Ectodermal cell (in vitro differentiated cells): ENCODE measurements at regions not wholly inside any gene's neighbourhood (a gene's known extent, or its start where the extent isn't known, plus 50 kb on each side); places are given as distances from the start of the nearest gene placed in this dataset.

ENCODE experiments used
- H3K27ac ChIP-seq: 2 replicates; pipeline ENCODE4 v1.7.0; 2013; ENCODE audit warnings: mild to moderate bottlenecking, low read depth, low read length; ENCODE audit not compliant: insufficient read depth, poor library complexity, severe bottlenecking
- H3K27me3 ChIP-seq: 2 replicates; pipeline ENCODE4 v1.7.0; 2013; ENCODE audit warnings: mild to moderate bottlenecking, low read length; ENCODE audit not compliant: insufficient read depth, control insufficient read depth, poor library complexity, severe bottlenecking
- H3K36me3 ChIP-seq: one replicate; pipeline ENCODE4 v1.7.0; 2013; ENCODE audit warnings: low read length; ENCODE audit not compliant: control insufficient read depth, insufficient read depth
- H3K4me1 ChIP-seq: one replicate; pipeline ENCODE4 v1.7.0; 2013; ENCODE audit warnings: low read length; ENCODE audit not compliant: control insufficient read depth, insufficient read depth
- H3K4me3 ChIP-seq: 2 replicates; pipeline ENCODE4 v1.7.0; 2013; ENCODE audit warnings: low read depth, low read length, control low read depth; ENCODE audit not compliant: insufficient read depth
- H3K9me3 ChIP-seq: 2 replicates; pipeline ENCODE4 v1.7.0; 2013; ENCODE audit warnings: mild to moderate bottlenecking, low read length, moderate library complexity; ENCODE audit not compliant: control insufficient read depth
- WGBS, 2 experiments: methylation state at CpG; one replicate each; pipeline ENCODE4 v1.1.7; 2013; ENCODE audit warnings: missing lambda C conversion rate in 2 of 2; 5-methylcytosine and 5-hydroxymethylcytosine counted together

DNA sequence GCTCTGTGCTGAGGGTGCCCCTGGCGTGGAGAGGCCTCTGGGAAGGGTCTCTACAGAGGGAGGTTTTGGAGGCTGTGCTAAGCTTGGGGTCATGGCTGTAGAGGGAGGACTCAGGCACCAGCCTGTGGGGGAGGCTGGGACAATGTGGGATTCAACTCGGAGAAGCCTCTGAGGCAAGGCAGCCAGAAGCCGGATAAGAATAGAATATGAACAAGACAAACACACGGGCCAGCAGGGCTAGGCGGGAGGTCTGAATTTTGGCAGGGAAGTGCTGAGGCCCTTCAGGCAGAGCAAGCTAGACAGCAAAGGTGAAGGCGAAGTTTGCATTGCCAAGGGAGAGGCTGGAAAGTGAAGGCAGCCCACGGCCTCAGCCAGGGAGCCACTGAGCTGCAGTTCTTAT is 612.1 kb upstream of the NR2F2 start:
- Histone ChIP-seq H3K4me3 (no peak overlapping the region), H3K36me3 (no peaks in the 10 kb centered on the region), H3K27ac (no peak overlapping the region), H3K4me1 (peaks cover 13% of the 10 kb centered on the region), H3K27me3 (no peaks in the 10 kb centered on the region), H3K9me3 (no peaks in the 10 kb centered on the region)
- WGBS, 2 experiments = 83 to 89% methylated on average over 7 of the region's 7 CpGs

DNA sequence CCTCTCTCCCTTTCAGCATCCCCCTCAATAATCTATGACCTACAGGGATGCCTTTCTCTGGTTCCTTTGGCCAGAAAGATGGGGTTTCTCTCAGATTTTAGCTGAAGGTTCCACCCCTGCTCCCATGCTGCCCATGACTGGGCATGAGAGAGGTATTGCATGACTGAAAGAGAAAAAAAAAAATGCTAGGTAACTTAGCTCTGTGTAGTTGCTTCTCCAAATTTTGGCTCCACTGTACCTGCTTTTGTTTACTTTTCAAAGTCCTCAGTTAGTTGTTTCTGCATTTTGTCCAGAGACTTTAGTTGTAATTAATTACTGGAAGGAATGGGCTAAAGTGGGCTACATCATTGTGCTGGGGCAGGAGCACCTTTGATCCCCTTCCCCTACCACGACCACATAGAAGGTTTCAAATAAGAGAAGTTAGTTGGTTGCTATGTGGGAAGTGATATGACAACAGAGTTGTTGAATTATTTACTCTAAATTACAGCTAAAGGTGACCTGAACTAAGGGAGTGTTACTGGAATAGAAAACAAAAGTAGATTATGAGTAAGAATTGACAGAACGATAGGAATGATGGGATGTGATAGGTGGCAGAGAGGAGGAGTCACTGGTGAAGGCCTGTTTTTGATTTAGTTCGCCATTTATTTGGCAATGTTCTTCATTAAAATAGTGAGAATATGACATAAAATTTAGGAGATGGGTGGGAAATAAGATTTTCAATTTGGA is 605.4 kb upstream of the NR2F2 start:
- Histone ChIP-seq H3K4me1 (no peaks in the 10 kb centered on the region), H3K9me3 (no peaks in the 10 kb centered on the region), H3K36me3 (no peaks in the 10 kb centered on the region), H3K27ac (no peak overlapping the region), H3K27me3 (no peaks in the 10 kb centered on the region), H3K4me3 (no peak overlapping the region)
- WGBS, 2 experiments = 93 to 98% methylated on average over 2 to 3 of the region's 3 CpGs

DNA sequence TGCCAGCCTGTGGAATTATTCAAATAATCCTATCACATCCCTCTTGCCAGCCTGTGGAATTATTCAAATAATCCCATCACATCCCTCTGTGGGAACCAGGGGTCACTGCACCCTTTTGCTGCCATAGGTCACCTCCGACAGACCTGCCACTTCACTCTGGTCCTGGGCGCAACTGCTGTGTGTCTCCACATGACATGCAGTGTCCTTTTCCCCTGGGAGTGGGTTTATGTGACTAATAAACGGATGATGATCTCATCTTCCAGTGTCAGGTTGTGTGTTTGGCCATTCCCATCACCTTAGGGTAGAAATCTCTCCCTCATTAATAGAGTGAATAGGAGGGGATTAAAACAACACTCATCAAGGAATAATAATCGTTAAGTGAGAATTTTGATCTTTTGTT is 603.6 kb upstream of the NR2F2 start:
- Histone ChIP-seq H3K36me3 (no peaks in the 10 kb centered on the region), H3K4me1 (no peaks in the 10 kb centered on the region), H3K9me3 (no peaks in the 10 kb centered on the region), H3K27me3 (no peaks in the 10 kb centered on the region), H3K27ac (no peak overlapping the region), H3K4me3 (no peak overlapping the region)
- WGBS, 2 experiments = 93 to 97% methylated on average over 3 to 4 of the region's 4 CpGs

DNA sequence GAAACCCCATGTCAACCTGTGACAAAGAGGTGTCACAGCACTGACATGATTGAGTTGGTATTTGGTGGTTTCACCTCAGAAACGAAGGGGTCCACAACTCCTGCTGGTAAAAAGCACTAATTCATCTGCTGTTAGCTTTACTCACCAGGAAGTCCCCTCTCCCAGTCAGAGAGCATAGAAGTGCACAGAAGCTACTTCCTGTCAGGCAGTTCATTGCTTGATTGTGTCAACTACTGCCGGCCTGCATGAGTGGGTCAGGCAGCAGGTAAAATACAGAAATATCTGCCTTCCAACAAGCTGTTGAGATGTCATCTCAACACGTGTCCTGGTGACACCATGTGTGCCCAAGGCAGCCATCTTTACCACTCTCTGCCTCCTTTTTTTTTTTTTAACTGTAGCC is 596.6 kb upstream of the NR2F2 start:
- no peaks in the 10 kb centered on the region for H3K36me3 ChIP-seq
- no peaks in the 10 kb centered on the region for H3K9me3 ChIP-seq
- no peaks in the 10 kb centered on the region for H3K27me3 ChIP-seq
- no peak overlapping the region for H3K27ac ChIP-seq
- 65 to 71% methylated on average over 3 of the region's 3 CpGs for WGBS, 2 experiments
- no peaks in the 10 kb centered on the region for H3K4me1 ChIP-seq
- H3K4me3 ChIP-seq = no peak overlapping the region

DNA sequence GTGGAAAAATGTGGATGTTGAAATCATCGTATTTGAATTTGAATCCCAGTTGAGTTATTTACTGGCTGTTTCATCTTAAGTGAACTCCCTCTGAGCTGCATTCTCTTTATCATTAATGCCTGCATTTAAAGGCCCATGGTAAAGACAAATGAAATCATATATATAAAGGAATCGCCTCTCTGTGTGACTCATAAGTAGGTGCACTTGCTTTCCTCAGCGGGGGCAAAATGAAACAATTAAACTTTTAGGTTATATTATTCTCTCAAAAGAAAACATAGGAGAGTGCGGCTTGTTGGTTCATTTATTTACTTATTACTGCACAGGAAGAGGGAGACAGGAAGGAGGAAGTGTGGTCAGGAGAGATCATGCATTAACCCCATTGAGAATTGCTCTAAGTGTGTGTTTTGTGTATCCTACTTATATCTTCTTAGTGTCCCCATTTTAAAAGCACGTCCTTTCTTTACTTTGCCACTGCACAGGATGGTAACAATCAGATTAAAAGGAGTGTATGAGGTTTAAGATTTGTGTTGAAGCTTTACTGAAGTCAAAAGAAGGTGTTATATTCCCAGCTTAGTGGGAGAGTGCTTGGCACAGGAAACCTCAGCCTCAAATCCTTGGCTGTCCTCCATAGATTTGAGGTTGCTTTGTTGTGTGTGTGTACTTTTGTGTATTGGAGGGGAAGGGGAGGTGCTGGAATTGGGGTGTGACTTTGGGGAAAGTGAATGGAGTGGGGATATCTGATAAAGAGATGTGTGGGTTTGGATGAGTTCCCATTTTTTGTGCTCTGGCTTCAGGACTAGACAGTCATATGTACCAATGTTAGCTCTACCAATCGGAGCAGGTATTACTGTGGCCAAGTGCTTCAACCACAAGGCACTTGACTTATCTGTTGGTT is 595.8 kb upstream of the NR2F2 start:
- no peaks in the 10 kb centered on the region for H3K4me1 ChIP-seq
- no peaks in the 10 kb centered on the region for H3K9me3 ChIP-seq
- 96 to 98% methylated on average over 5 to 6 of the region's 6 CpGs for WGBS, 2 experiments
- H3K4me3 ChIP-seq = no peak overlapping the region
- H3K36me3 ChIP-seq = no peaks in the 10 kb centered on the region
- H3K27me3 ChIP-seq = no peaks in the 10 kb centered on the region
- H3K27ac ChIP-seq = no peak overlapping the region

DNA sequence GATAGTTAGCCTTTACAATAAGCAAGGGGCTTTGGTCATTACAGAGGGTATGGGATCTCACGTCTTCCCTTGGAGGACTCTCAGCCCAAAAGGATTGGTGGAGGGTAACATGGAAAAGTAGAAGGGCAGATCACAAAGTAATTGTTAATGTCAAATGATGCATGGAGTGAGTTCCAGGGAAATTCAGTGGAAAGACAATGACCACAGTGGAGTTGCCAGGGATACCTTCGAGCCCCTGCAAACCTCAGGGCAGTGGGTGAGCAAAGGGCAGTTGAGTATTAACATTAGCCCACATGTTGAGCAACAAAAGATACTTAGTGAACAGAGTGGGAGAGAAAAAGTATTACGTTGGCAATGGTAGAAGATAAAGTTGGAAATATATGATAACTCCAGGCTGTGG is 593.4 kb upstream of the NR2F2 start:
- H3K27ac ChIP-seq = no peak overlapping the region
- 77 to 83% methylated on average over 3 of the region's 3 CpGs for WGBS, 2 experiments
- H3K36me3 ChIP-seq = no peaks in the 10 kb centered on the region
- no peaks in the 10 kb centered on the region for H3K4me1 ChIP-seq
- H3K4me3 ChIP-seq = no peak overlapping the region
- no peaks in the 10 kb centered on the region for H3K9me3 ChIP-seq
- no peaks in the 10 kb centered on the region for H3K27me3 ChIP-seq

DNA sequence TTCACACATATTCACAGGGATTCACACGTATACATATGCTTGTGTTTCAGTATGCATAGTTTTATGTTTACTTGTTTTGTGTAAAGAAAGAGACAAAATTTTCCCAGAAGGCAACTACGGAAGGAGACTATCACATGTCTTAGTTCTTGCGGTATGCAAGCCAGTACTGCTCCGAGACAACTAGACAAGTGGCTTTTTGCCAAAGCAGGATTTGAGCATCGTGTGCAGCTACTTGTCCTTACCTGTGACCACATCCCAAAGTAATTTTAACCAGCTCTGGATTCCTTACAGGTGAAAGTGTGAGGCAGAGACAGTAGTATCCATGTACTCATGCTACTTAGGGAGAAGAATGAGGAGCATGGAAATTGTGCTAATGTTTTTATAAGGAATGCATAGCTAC is 591.4 kb upstream of the NR2F2 start:
- 92 to 93% methylated on average over 5 of the region's 5 CpGs for WGBS, 2 experiments
- Histone ChIP-seq H3K4me3 (no peak overlapping the region), H3K4me1 (no peaks in the 10 kb centered on the region), H3K27ac (no peak overlapping the region), H3K36me3 (no peaks in the 10 kb centered on the region), H3K9me3 (no peaks in the 10 kb centered on the region), H3K27me3 (no peaks in the 10 kb centered on the region)

DNA sequence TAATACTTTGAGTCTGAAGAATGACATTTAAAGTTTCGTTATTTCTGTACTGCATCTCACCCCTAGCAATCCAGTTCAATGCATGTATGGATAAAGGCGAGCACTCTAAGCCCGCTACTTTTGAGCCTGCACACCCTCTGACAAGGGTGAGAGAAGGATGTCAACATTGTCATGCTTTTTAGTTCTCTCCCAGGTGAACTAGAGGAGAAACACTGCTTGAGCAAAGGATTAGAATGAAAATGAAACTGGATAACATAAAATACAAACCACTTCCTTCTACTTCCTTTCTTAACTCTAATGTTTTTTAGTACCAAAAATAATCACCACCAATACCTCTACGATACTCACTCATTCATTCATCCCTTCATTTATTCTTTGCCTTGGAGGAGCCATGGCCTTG is 588.7 kb upstream of the NR2F2 start:
- no peaks in the 10 kb centered on the region for H3K36me3 ChIP-seq
- H3K27me3 ChIP-seq = no peaks in the 10 kb centered on the region
- 96% methylated on average over 4 of the region's 4 CpGs for WGBS, 2 experiments

DNA sequence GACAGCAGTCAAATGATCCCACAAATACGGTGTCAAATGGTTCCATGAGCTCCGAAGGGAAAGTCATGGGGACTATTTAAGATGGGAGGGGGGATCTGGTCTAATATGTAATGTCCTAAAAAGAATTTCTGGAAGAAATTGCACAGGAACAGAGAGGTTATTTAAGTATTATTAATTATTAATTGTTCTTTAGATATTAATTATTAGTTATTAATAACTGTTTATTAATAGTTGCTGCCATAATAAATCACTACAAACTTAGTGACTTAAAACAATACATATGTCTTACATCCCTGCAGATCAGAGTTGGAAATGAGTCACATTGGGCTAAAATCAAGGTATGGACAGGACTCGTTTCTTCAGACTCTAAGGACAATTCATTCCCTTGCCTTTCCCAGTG is 588.2 kb upstream of the NR2F2 start:
- WGBS, 2 experiments = 93 to 94% methylated on average over 3 of the region's 3 CpGs
- Histone ChIP-seq H3K4me1 (no peaks in the 10 kb centered on the region), H3K27ac (no peak overlapping the region)

More for the DNA sequence above, 588.7 kb upstream of the NR2F2 start:
- Histone ChIP-seq H3K4me1 (no peaks in the 10 kb centered on the region), H3K9me3 (no peaks in the 10 kb centered on the region), H3K27ac (no peak overlapping the region), H3K4me3 (no peak overlapping the region)

DNA sequence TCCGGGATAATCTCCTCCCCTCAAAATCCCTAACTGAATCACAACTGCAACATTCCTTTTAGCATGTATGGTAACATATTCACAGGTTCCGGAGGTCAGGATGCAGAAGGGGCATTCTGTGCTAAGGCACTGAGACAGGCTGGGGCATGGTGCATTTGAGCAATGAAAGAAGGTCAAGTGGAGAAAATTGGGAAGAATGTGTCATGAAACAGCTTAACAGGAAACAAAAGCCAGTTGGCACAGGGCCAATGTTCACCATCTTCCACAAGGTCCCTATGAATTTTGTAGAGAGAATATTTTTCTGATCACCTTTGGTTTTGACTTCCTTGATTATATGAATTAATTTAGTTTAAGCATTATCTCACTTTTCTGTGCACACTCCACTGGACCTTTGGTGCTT is 587.7 kb upstream of the NR2F2 start:
- H3K4me1 ChIP-seq = no peaks in the 10 kb centered on the region
- H3K9me3 ChIP-seq = no peaks in the 10 kb centered on the region
- no peaks in the 10 kb centered on the region for H3K27me3 ChIP-seq
- 94 to 97% methylated on average over 2 of the region's 2 CpGs for WGBS, 2 experiments
- no peak overlapping the region for H3K4me3 ChIP-seq
- no peaks in the 10 kb centered on the region for H3K36me3 ChIP-seq
- no peak overlapping the region for H3K27ac ChIP-seq

More for the DNA sequence above, 588.2 kb upstream of the NR2F2 start:
- Histone ChIP-seq H3K9me3 (no peaks in the 10 kb centered on the region), H3K36me3 (no peaks in the 10 kb centered on the region), H3K27me3 (no peaks in the 10 kb centered on the region), H3K4me3 (no peak overlapping the region)
